ENCODE measurements at regions not wholly inside any gene's neighbourhood (a gene's known extent, or its start where the extent isn't known, plus 50 kb on each side); places are given as distances from the start of the nearest gene placed in this dataset.
"Not testable (repeated sequence)": the region's sequence is repeated elsewhere in the genome, so short reads cannot be mapped to it uniquely, and the experiment has no call there.

DNA sequence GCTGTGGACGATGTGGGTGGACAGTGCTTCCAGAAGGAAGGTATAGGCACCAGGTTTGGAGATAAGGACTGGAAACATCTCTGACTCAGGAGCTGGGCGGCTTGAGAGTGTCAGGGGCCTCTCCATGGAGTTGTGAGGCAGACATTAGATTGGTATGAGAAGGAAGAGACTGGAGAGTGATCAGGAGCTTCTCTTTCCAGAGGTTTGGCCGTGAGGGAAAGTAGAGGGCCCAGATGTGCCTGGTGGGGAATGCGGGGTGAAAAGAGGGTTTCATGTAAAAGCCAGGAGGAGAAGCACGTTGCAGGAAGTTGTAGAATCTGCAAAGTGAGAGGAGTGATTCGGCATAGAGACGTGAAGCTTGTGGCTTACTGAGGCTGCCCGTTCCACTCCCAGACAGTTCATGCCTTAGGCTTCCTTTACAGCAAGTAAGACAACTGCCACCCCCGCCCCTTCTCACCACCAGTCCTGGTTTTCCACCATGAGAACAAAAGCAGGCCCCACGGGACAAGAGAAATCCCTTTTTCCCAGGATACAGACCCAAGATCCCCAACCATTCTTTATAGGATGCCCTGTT lies 166.3 kb upstream of the HDAC4 start:
- DNase-seq (ENCODE audit: low read depth in 4 of 4, low spot score in 3 of 4) = no peak

GRCh38 chr2:239566162-239566994 lies 165.6 kb upstream of the HDAC4 start:
- no peak for DNase-seq (ENCODE audit: low read depth in 4 of 4, low spot score in 3 of 4)

- no peak for DNase-seq (ENCODE audit: low read depth in 4 of 4, low spot score in 3 of 4)
Observed at GRCh38 chr2:239564587-239564986, 163.8 kb upstream of the HDAC4 start.

- no peak for DNase-seq (ENCODE audit: low read depth in 4 of 4, low spot score in 3 of 4)
Observed at GRCh38 chr2:239563561-239563960, 162.7 kb upstream of the HDAC4 start.

- DNase-seq (ENCODE audit: low read depth in 4 of 4, low spot score in 3 of 4) = no peak
Observed at GRCh38 chr2:239561446-239562001, 160.7 kb upstream of the HDAC4 start.

DNA sequence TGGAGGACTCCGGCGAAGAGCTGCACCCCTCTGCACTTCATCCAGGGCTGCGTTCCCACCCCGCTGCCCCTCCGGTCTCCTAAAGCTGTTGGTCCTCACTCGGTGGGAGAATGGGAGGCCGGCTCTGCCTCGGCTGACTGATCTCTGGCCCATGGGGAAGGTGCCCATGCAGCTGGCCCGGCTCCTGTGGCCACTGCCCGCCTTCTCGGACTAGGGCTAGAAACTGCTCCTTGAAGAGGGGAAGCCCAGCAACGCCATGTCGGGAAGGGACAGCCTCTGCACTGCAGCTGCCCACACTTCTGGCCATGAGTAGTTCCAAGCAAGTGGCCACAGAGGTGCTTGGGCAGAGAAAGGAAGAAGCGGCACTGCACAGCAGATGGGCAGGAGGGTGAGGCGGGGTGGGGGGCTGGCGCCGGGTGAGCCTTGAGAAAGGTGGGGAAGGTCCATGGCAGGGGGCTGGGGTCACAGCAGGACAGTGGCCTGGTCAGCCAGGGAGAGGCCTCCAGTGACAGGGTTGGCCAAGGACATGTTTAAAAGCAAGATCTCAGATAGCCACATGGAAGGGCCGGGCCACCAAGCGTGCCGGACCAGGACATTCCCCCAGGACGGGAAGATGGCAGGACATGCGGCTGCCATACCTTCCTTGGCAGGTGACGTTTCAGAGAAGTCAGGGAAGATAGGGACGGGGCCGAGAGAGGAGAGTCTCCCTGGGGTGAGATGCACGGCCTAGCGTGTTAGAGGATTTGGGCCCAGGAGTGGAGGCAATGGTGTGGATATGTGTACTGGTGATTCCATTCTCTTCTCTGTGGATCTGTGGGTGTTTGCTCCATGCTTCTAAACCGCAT lies 158.8 kb upstream of the HDAC4 start:
- DNase-seq (ENCODE audit: low read depth in 4 of 4, low spot score in 3 of 4) = no peak

GRCh38 chr2:239558661-239559060 lies 157.8 kb upstream of the HDAC4 start:
- no peak for DNase-seq (ENCODE audit: low read depth in 4 of 4, low spot score in 3 of 4)

DNA sequence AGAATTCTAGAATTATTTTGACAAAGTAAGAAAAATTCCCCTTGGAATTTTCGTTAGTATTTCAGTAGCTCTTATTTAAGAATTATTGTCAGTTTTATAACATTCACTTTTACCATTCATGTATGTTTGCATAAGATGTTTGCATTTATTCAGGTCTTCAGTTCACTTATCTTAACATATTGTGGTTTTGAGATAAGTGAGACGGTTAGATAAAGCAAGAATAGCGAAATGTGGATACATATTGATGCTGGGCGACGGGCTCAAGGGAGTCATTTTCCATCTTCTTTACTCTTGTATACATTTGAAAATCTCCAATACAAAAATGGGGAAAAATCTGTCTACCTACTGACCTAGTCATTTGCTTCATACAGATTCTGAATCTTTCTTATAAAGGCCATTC lies 156.7 kb upstream of the HDAC4 start:
- no peak for DNase-seq (ENCODE audit: low read depth in 4 of 4, low spot score in 3 of 4)

- DNase-seq (ENCODE audit: low read depth in 4 of 4, low spot score in 3 of 4) = no peak
Observed at GRCh38 chr2:239555571-239555905, 154.7 kb upstream of the HDAC4 start.

GRCh38 chr2:239554766-239555570 lies 154.1 kb upstream of the HDAC4 start:
- DNase-seq (ENCODE audit: low read depth in 4 of 4, low spot score in 3 of 4) = no peak

- DNase-seq (ENCODE audit: low read depth in 4 of 4, low spot score in 3 of 4) = no peak
Observed at GRCh38 chr2:239553376-239554000, 152.7 kb upstream of the HDAC4 start.

DNA sequence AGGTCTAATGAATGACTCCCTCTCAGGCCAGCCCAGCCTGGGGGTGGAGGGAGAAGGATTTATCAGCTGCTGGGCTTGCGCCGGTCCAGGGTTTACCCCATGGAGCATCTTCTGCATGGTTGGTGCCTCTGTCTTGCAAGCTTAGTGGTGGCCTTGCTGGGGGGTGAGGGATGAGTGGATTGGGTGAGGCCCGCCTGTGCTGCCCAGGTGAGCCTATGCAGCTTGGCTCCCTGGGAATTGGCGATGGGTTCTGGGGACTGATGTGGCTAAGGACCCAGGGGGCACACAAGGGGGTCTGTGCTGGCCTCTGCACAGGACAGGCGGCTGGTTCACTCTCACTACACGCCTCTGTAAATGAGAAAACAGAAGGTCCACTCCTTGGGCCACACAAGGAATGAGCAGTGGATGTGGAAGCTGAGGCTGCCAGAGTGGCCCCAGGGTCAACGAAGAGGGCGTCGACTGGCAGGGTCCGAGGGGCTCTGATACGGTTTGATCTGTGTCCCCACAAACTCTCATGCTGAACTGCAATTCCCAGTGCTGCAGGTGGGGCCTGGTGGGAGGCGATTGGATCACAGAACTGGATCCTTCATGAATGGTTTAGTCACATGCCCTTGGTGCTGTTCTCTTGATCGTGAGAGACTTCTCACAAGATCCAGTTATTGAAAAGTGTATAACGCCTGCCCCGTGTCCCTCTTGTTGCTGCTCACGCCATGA lies 151.6 kb upstream of the HDAC4 start:
- no peak for DNase-seq (ENCODE audit: low read depth in 4 of 4, low spot score in 3 of 4)

- no peak for DNase-seq (ENCODE audit: low read depth in 4 of 4, low spot score in 3 of 4)
Observed at GRCh38 chr2:239551206-239551605, 150.4 kb upstream of the HDAC4 start.

GRCh38 chr2:239550357-239550756 lies 149.5 kb upstream of the HDAC4 start:
- DNase-seq (ENCODE audit: low read depth in 4 of 4, low spot score in 3 of 4) = no peak

DNA sequence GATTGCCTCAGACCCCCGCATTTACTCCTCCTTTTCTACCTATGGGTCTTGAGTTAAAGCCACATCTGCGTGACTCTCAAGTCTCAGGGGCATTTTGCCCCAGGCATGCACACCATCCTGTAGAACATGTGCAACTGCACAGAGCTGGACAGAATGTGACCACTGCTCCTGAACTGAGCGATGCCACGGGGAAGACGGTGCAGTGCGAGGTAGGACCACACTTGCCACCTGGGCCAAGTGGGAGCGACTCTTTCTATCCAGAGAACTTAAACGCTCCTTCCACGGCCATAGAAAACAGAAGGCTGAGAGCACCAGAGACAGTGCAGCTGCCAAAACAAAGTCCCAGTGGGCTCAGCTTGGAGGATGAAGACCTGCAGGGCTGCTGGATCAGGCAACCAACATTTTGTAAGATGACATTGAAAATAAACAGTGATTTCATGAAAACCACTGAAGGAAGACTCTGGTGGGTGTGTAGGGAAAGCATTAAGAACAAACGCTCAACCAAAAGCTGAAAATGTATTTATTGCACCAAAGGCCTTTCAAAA lies 149.0 kb upstream of the HDAC4 start:
- no peak for DNase-seq (ENCODE audit: low read depth in 4 of 4, low spot score in 3 of 4)

GRCh38 chr2:239548965-239549595 lies 148.3 kb upstream of the HDAC4 start:
- DNase-seq (ENCODE audit: low read depth in 4 of 4, low spot score in 3 of 4) = no peak

- DNase-seq (ENCODE audit: low read depth in 4 of 4, low spot score in 3 of 4) = no peak
Observed at GRCh38 chr2:239548451-239548871, 147.6 kb upstream of the HDAC4 start.

GRCh38 chr2:239547140-239547539 lies 146.3 kb upstream of the HDAC4 start:
- DNase-seq (ENCODE audit: low read depth in 4 of 4, low spot score in 3 of 4) = not testable (repeated sequence)

DNA sequence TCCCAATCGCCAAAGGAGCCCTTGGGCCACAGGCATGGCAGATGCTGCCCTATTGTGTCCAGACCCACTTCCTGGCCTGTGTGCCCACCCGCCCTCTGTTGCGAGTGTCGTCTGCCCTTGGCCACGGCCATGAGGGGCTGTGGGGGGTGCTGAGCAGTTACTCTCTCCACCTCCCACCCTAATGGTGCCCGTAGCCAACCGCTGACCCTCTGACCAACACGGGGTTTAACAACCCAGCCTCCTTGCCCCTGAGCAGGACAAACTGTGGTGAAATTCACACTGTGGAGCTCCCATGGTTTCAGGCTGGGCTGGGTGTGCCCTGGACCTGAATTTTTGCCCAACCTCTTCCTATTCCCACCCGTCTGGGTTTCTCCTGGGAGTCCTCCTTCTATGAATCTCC lies 145.7 kb upstream of the HDAC4 start:
- no peak for DNase-seq (ENCODE audit: low read depth in 4 of 4, low spot score in 3 of 4)

Measured in left renal pelvis (tissue), 4 donors.